Lung (tissue), 11 donors: ENCODE measurements at regions not wholly inside any gene's neighbourhood (a gene's known extent, or its start where the extent isn't known, plus 50 kb on each side); places are given as distances from the start of the nearest gene placed in this dataset.
A peak's percentile ranks its signal among the peaks of the same experiment; 100 is the strongest.

ENCODE experiments used
- ATAC-seq: fragments of 200-7000 bp; cut with Tn5 transposase; one replicate; pipeline ENCODE4 v1.9.1; 2020; ENCODE audit warnings: moderate number of reproducible peaks; ENCODE audit not compliant: insufficient read depth, low FRiP score
- DNase-seq, 3 donors: peaks; one replicate each; pipeline ENCODE4 v3.0.0-alpha.2; 2013 to 2017
- H3K27ac ChIP-seq, 2 donors: one replicate each; pipeline ENCODE4 v1.5.1; 2013; ENCODE audit warnings: mild to moderate bottlenecking in 2 of 2, moderate library complexity in 2 of 2, control low read depth in 1 of 2, inconsistent platforms in 1 of 2, low read depth in 1 of 2, low read length in 1 of 2
- H3K27me3 ChIP-seq, 3 donors: one replicate each; pipeline ENCODE4 v1.5.1; 2013; ENCODE audit warnings: low read length in 2 of 3; ENCODE audit not compliant: control insufficient read depth in 3 of 3, insufficient read depth in 3 of 3
- H3K36me3 ChIP-seq, 4 donors: one replicate each; pipeline ENCODE4 v1.5.1; 2013; ENCODE audit warnings: low read length in 4 of 4, mild to moderate bottlenecking in 1 of 4, moderate library complexity in 1 of 4; ENCODE audit not compliant: control insufficient read depth in 4 of 4, insufficient read depth in 4 of 4
- H3K4me1 ChIP-seq, 5 donors: one replicate each; pipeline ENCODE4 v1.5.1; 2013; ENCODE audit warnings: low read length in 5 of 5, mild to moderate bottlenecking in 2 of 5, moderate library complexity in 1 of 5; ENCODE audit not compliant: control insufficient read depth in 5 of 5, insufficient read depth in 5 of 5
- H3K4me3 ChIP-seq: one replicate; pipeline ENCODE4 v1.5.1; 2013; ENCODE audit warnings: mild to moderate bottlenecking, control low read depth, moderate library complexity
- H3K9ac ChIP-seq, 2 donors: one replicate each; pipeline ENCODE4 v1.5.1; 2013; ENCODE audit warnings: low read length in 2 of 2, control low read depth in 1 of 2; ENCODE audit not compliant: insufficient read depth in 1 of 2
- H3K9me3 ChIP-seq, 4 donors: one replicate each; pipeline ENCODE4 v1.5.1; 2013; ENCODE audit warnings: low read length in 3 of 4, mild to moderate bottlenecking in 1 of 4, moderate library complexity in 1 of 4; ENCODE audit not compliant: control insufficient read depth in 4 of 4, insufficient read depth in 3 of 4
- CTCF ChIP-seq: IDR thresholded peaks from 2 replicates; pipeline ENCODE4 v1.5.1; 2012; ENCODE audit warnings: mild to moderate bottlenecking; ENCODE audit errors: control extremely low read depth, extremely low read depth
- WGBS, 2 donors: extraction: QIAGEN DNeasy Blood & Tissue Kit; methylation state at CpG; one replicate each; pipeline ENCODE4 v1.1.7; 2013; 5-methylcytosine and 5-hydroxymethylcytosine counted together
- donor health status: control.
- donor health status: control.
- donor health status: Bipolar disorder and iron deficiency.
- donor health status: healthy.
- donor health status: DM: yes; HTN: yes; CAD: no.

GRCh38 chr3:147945968-147946519 is 536.9 kb downstream of the ZIC1 start:
- no peak for TF ChIP-seq CTCF
- ATAC-seq (peak; percentile 37), DNase-seq (peak; percentile 44 to 76 (median 76))
- Histone ChIP-seq H3K27me3 (peaks cover 0 to 3% (median 0%) of the 10 kb centered on the region in 3 donors), H3K36me3 (no peaks in the 10 kb centered on the region), H3K9me3 (no peaks in the 10 kb centered on the region), H3K4me3 (no peak overlapping the region), H3K4me1 (no peaks in the 10 kb centered on the region), H3K27ac (no peak overlapping the region), H3K9ac (peak overlapping the region in 1 of 2 donors; percentile 52)
- WGBS, 2 donors, result 45 to 61% methylated on average over 4 of the region's 4 CpGs

GRCh38 chr3:147956615-147957014 is 547.5 kb downstream of the ZIC1 start:
- Histone ChIP-seq H3K9ac (no peak overlapping the region), H3K4me1 (no peaks in the 10 kb centered on the region), H3K4me3 (no peak overlapping the region), H3K9me3 (no peaks in the 10 kb centered on the region), H3K27ac (no peak overlapping the region), H3K27me3 (no peaks in the 10 kb centered on the region), H3K36me3 (no peaks in the 10 kb centered on the region)
- no peak for TF ChIP-seq CTCF
- WGBS, 2 donors, result 90 to 95% methylated on average over 1 of the region's 1 CpG
- ATAC-seq, result no peak
- no peak for DNase-seq

- no peaks in the 10 kb centered on the region for H3K4me1 ChIP-seq
- no peaks in the 10 kb centered on the region for H3K27me3 ChIP-seq
- ATAC-seq (no peak), DNase-seq (no peak)
- H3K27ac ChIP-seq, result no peak overlapping the region
- no peaks in the 10 kb centered on the region for H3K36me3 ChIP-seq
- H3K4me3 ChIP-seq, result no peak overlapping the region
- no peaks in the 10 kb centered on the region for H3K9me3 ChIP-seq
- no peak for TF ChIP-seq CTCF
- 82 to 92% methylated on average over 1 of the region's 1 CpG for WGBS, 2 donors
- no peak overlapping the region for H3K9ac ChIP-seq
These were observed 549.6 kb downstream of the ZIC1 start for GRCh38 chr3:147958754-147959153.

- Histone ChIP-seq H3K4me3 (no peak overlapping the region), H3K9ac (no peak overlapping the region), H3K36me3 (no peaks in the 10 kb centered on the region), H3K27me3 (no peaks in the 10 kb centered on the region), H3K4me1 (no peaks in the 10 kb centered on the region), H3K9me3 (no peaks in the 10 kb centered on the region), H3K27ac (no peak overlapping the region)
- TF ChIP-seq CTCF, result no peak
- ATAC-seq (no peak), DNase-seq (no peak)
- WGBS, 2 donors, result 75 to 83% methylated on average over 6 of the region's 6 CpGs
These were observed 551.6 kb downstream of the ZIC1 start for GRCh38 chr3:147960786-147961185.
